Naive thymus-derived CD4-positive, alpha-beta T cell (primary cell): ENCODE measurements at regions not wholly inside any gene's neighbourhood (a gene's known extent, or its start where the extent isn't known, plus 50 kb on each side); places are given as distances from the start of the nearest gene placed in this dataset.

ENCODE experiments used
- ATAC-seq: fragments of 150-1000 bp; cut with Tn5 transposase; 2 replicates; pipeline ENCODE4 v1.10.0; 2021; ENCODE audit warnings: mild to moderate bottlenecking, moderate library complexity
- CTCF ChIA-PET: fragments of 350-600 bp; sonication (Branson Sonifier 250); formaldehyde crosslinking; loops from one replicate; lab custom pipeline; 2021; ENCODE audit warnings: antibody characterized with exemption; lab: Charles Lee
- POLR2A ChIA-PET: fragments of 350-600 bp; sonication (Branson Sonifier 250); formaldehyde crosslinking; loops from one replicate; lab custom pipeline; 2021; ENCODE audit warnings: antibody characterized with exemption, inconsistent platforms; lab: Charles Lee
- DNase-seq, 9 donors: peaks; one replicate each; pipeline versions ENCODE4 v3.0.0 to v3.0.0-alpha.2; 2020 to 2022; ENCODE audit warnings: mixed read lengths in 1 of 9
- H3K27ac ChIP-seq: one replicate; pipeline ENCODE4 v1.7.0; 2013; ENCODE audit warnings: mild to moderate bottlenecking, low read depth, low read length, moderate library complexity
- H3K27me3 ChIP-seq, 2 donors: one replicate each; pipeline ENCODE4 v1.7.0; 2013; ENCODE audit warnings: low read length in 2 of 2, mild to moderate bottlenecking in 2 of 2, moderate library complexity in 2 of 2; ENCODE audit not compliant: control insufficient read depth in 2 of 2, insufficient read depth in 2 of 2
- H3K36me3 ChIP-seq, 3 experiments: 1 replicate in 2 of 3; 2 replicates in 1 of 3; pipeline ENCODE4 v1.7.0; 2013; ENCODE audit warnings: low read length in 3 of 3, mild to moderate bottlenecking in 3 of 3, moderate library complexity in 1 of 3; ENCODE audit not compliant: insufficient read depth in 3 of 3, control insufficient read depth in 2 of 3
- H3K4me1 ChIP-seq, 2 donors: one replicate each; pipeline ENCODE4 v1.7.0; 2013; ENCODE audit warnings: low read length in 2 of 2, mild to moderate bottlenecking in 2 of 2, moderate library complexity in 1 of 2; ENCODE audit not compliant: control insufficient read depth in 2 of 2, insufficient read depth in 2 of 2
- H3K4me3 ChIP-seq: 2 replicates; pipeline ENCODE4 v1.7.0; 2013; ENCODE audit warnings: mild to moderate bottlenecking, low read length
- H3K9me3 ChIP-seq, 3 experiments: 1 replicate in 2 of 3; 2 replicates in 1 of 3; pipeline ENCODE4 v1.7.0; 2013; ENCODE audit warnings: low read length in 3 of 3; ENCODE audit not compliant: control insufficient read depth in 2 of 3
- H3K27ac Mint-ChIP-seq, 9 donors: one replicate each; pipeline ENCODE4 v1.8.0; 2020 to 2022; ENCODE audit warnings: mixed read lengths in 9 of 9, mild to moderate bottlenecking in 8 of 9, moderate library complexity in 5 of 9, inconsistent platforms in 2 of 9
- H3K27me3 Mint-ChIP-seq, 5 donors: one replicate each; pipeline ENCODE4 v1.8.0; 2021 to 2022; ENCODE audit warnings: mixed read lengths in 5 of 5, mild to moderate bottlenecking in 1 of 5
- H3K36me3 Mint-ChIP-seq, 5 donors: one replicate each; pipeline ENCODE4 v1.8.0; 2020 to 2022; ENCODE audit warnings: mixed read lengths in 5 of 5, mild to moderate bottlenecking in 3 of 5, inconsistent platforms in 1 of 5
- H3K4me1 Mint-ChIP-seq, 7 donors: one replicate each; pipeline ENCODE4 v1.8.0; 2020 to 2022; ENCODE audit warnings: mixed read lengths in 7 of 7, mild to moderate bottlenecking in 3 of 7, inconsistent platforms in 1 of 7
- H3K4me3 Mint-ChIP-seq, 10 donors: one replicate each; pipeline ENCODE4 v1.8.0; 2020 to 2022; ENCODE audit warnings: mild to moderate bottlenecking in 10 of 10, mixed read lengths in 10 of 10, moderate library complexity in 6 of 10, inconsistent platforms in 2 of 10
- H3K9me3 Mint-ChIP-seq, 11 donors: one replicate each; pipeline ENCODE4 v1.8.0; 2020 to 2022; ENCODE audit warnings: mixed read lengths in 11 of 11, mild to moderate bottlenecking in 4 of 11, inconsistent platforms in 1 of 11, moderate library complexity in 1 of 11
- intact Hi-C, 2 donors: fragments of 100-400 bp; cut with micrococcal nuclease; formaldehyde crosslinking; loops; one replicate each; pipeline ENCODE4 v1.15.1; 2023

GRCh38 chr12:46609273-46609623 lies 216.5 kb downstream of the SLC38A4 start:
- H3K4me3 Mint-ChIP-seq, result peak overlapping the region; percentile 66 to 86 (median 74)
- H3K4me1 Mint-ChIP-seq, result peaks cover 27 to 61% (median 59%) of the 10 kb centered on the region in 7 donors
- intact Hi-C loops, result loop anchor here (1.0 to 5.0 kb wide), 8 partner anchors 16 to 238 kb away; partner anchors contain the start of gene SLC38A2 (in 1 of the 2)
- H3K27ac ChIP-seq, result no peak overlapping the region
- POLR2A ChIA-PET, result interaction anchor here (0.6 to 3.2 kb wide), 9 partner anchors 21 to 241 kb away, joined by 3 to 21 read pairs (median 4); partner anchors contain the start of gene SLC38A2
- peaks cover 21 to 27% of the 10 kb centered on the region in 2 donors for H3K4me1 ChIP-seq
- H3K27me3 Mint-ChIP-seq, result no peaks in the 10 kb centered on the region
- H3K36me3 Mint-ChIP-seq, result peaks cover 19 to 61% (median 25%) of the 10 kb centered on the region in 5 donors
- H3K27me3 ChIP-seq, result no peaks in the 10 kb centered on the region
- peak overlapping the region; percentile 60 to 93 (median 83) for H3K27ac Mint-ChIP-seq
- no peak overlapping the region for H3K4me3 ChIP-seq
- CTCF ChIA-PET, result interaction anchor here (0.7 to 1.5 kb wide), 3 partner anchors 23 to 238 kb away, joined by 3 to 4 read pairs (median 4); no protein-coding TSS in a partner anchor
- ATAC-seq (peak; percentile 76), DNase-seq (peak in 6 of 9 donors; percentile 40 to 64 (median 46))
- no peaks in the 10 kb centered on the region for H3K36me3 ChIP-seq
- H3K9me3 ChIP-seq, result no peaks in the 10 kb centered on the region
- peaks cover 0 to 34% (median 6%) of the 10 kb centered on the region in 11 donors for H3K9me3 Mint-ChIP-seq

- POLR2A ChIA-PET, result interaction anchor here (0.6 to 3.2 kb wide), 9 partner anchors 13 to 240 kb away, joined by 3 to 21 read pairs (median 4); partner anchors contain the start of gene SLC38A2
Measured at GRCh38 chr12:46608431-46609272, 217.1 kb downstream of the SLC38A4 start.

DNA sequence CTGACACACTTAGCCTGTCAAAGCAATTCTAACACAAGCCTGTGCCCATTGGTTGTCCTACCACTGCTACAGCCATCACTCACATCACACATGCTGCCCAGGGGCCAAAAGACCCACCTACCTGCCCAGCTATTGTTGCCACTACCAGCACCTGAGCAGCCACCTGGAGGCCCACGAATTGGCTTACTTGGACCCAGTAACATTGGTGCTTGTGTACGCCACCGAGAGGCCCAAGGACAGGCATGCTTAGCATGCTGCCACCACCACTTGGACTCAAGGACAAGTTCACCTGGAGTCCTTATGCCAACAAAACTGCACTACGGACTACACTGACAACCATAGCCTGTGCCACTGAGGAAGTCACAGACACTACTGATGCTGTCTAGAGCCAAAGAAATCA lies 221.1 kb downstream of the SLC38A4 start:
- Histone ChIP-seq H3K4me3 (no peak overlapping the region), H3K4me1 (peaks cover 13 to 15% of the 10 kb centered on the region in 2 donors), H3K27me3 (no peaks in the 10 kb centered on the region), H3K36me3 (no peaks in the 10 kb centered on the region), H3K9me3 (peaks cover 0 to 4% (median 0%) of the 10 kb centered on the region in 3 experiments), H3K27ac (no peak overlapping the region)
- POLR2A ChIA-PET, result interaction anchor here (1.5 kb wide), 1 partner anchor 12 kb away, joined by 4 read pairs; no protein-coding TSS in a partner anchor
- DNase-seq (no peak), ATAC-seq (no peak)
- Mint-ChIP-seq H3K36me3 (peaks cover 28 to 66% (median 35%) of the 10 kb centered on the region in 5 donors), H3K27me3 (no peaks in the 10 kb centered on the region), H3K27ac (peak overlapping the region in 1 of 9 donors; percentile 25), H3K9me3 (peaks cover 12 to 51% (median 27%) of the 10 kb centered on the region in 11 donors), H3K4me3 (no peak overlapping the region), H3K4me1 (peaks cover 18 to 39% (median 28%) of the 10 kb centered on the region in 7 donors)
- CTCF ChIA-PET, result no interaction called here
- intact Hi-C loops, result loop anchor here (5.0 kb wide), 4 partner anchors 37 to 232 kb away; partner anchors contain the start of gene SLC38A2 (in 1 of the 2)

More at GRCh38 chr12:46608431-46609272, 217.1 kb downstream of the SLC38A4 start:
- CTCF ChIA-PET, result interaction anchor here (0.7 to 1.5 kb wide), 3 partner anchors 23 to 237 kb away, joined by 3 to 4 read pairs (median 4); no protein-coding TSS in a partner anchor
- H3K4me3 ChIP-seq, result no peak overlapping the region
- no peaks in the 10 kb centered on the region for H3K36me3 ChIP-seq
- no peak for DNase-seq
- H3K9me3 ChIP-seq, result no peaks in the 10 kb centered on the region
- Mint-ChIP-seq H3K27me3 (no peaks in the 10 kb centered on the region), H3K9me3 (peaks cover 0 to 34% (median 6%) of the 10 kb centered on the region in 11 donors), H3K36me3 (peaks cover 19 to 60% (median 25%) of the 10 kb centered on the region in 5 donors), H3K4me1 (peaks cover 27 to 61% (median 59%) of the 10 kb centered on the region in 7 donors), H3K27ac (peak overlapping the region; percentile 60 to 93 (median 83)), H3K4me3 (peak overlapping the region; percentile 66 to 86 (median 74))
- intact Hi-C loops, result loop anchor here (1.0 to 5.0 kb wide), 8 partner anchors 16 to 237 kb away; partner anchors contain the start of gene SLC38A2 (in 1 of the 2)
- peaks cover 21 to 27% of the 10 kb centered on the region in 2 donors for H3K4me1 ChIP-seq
- no peak for ATAC-seq
- no peak overlapping the region for H3K27ac ChIP-seq
- no peaks in the 10 kb centered on the region for H3K27me3 ChIP-seq

- CTCF ChIA-PET, result no interaction called here
- Mint-ChIP-seq H3K4me3 (no peak overlapping the region), H3K27me3 (no peaks in the 10 kb centered on the region), H3K36me3 (peaks cover 28 to 68% (median 38%) of the 10 kb centered on the region in 5 donors), H3K4me1 (peaks cover 12 to 31% (median 21%) of the 10 kb centered on the region in 7 donors), H3K9me3 (peaks cover 12 to 58% (median 24%) of the 10 kb centered on the region in 11 donors), H3K27ac (no peak overlapping the region)
- intact Hi-C loops, result no loop called here
- POLR2A ChIA-PET, result no interaction called here
- H3K4me1 ChIP-seq, result peaks cover 7 to 8% of the 10 kb centered on the region in 2 donors
- H3K36me3 ChIP-seq, result no peaks in the 10 kb centered on the region
- no peak overlapping the region for H3K27ac ChIP-seq
- ATAC-seq, result no peak
- no peaks in the 10 kb centered on the region for H3K27me3 ChIP-seq
- peaks cover 0 to 4% (median 0%) of the 10 kb centered on the region in 3 experiments for H3K9me3 ChIP-seq
- DNase-seq, result no peak
- no peak overlapping the region for H3K4me3 ChIP-seq
Measured at GRCh38 chr12:46603776-46604456, 221.9 kb downstream of the SLC38A4 start.

DNA sequence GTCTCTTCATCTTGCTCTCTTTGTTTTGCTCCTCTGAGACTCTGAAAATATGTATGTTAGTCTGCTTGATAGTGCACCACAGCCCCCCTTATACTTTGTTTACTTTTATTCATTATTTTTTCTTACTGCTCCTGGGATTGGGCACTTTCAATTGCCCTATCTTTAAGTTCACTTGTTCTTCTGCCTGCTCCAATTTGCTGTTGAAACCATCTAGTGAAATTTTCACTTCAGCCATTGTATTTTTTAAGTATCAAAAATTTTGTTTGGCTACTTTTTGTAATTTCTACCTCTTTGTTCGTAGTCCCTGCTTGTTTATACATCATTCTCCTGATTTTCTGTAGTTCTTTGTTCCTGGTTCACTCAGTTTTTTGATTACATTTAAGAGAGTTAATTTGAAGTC lies 223.3 kb downstream of the SLC38A4 start:
- H3K9me3 ChIP-seq, result peaks cover 0 to 4% (median 0%) of the 10 kb centered on the region in 3 experiments
- intact Hi-C loops, result no loop called here
- no peak overlapping the region for H3K27ac ChIP-seq
- H3K36me3 ChIP-seq, result no peaks in the 10 kb centered on the region
- ATAC-seq (no peak), DNase-seq (no peak)
- H3K4me3 ChIP-seq, result no peak overlapping the region
- peaks cover 13 to 73% (median 34%) of the 10 kb centered on the region in 11 donors for H3K9me3 Mint-ChIP-seq
- ChIA-PET CTCF (no interaction called here), POLR2A (no interaction called here)
- no peaks in the 10 kb centered on the region for H3K4me1 ChIP-seq
- peak overlapping the region in 1 of 9 donors; percentile 40 for H3K27ac Mint-ChIP-seq
- H3K36me3 Mint-ChIP-seq, result peaks cover 28 to 79% (median 47%) of the 10 kb centered on the region in 5 donors
- H3K4me1 Mint-ChIP-seq, result peaks cover 4 to 24% (median 13%) of the 10 kb centered on the region in 7 donors
- H3K27me3 Mint-ChIP-seq, result no peaks in the 10 kb centered on the region
- H3K4me3 Mint-ChIP-seq, result no peak overlapping the region
- H3K27me3 ChIP-seq, result no peaks in the 10 kb centered on the region
